Heart left ventricle (tissue), 16 donors: ENCODE measurements at regions not wholly inside any gene's neighbourhood (a gene's known extent, or its start where the extent isn't known, plus 50 kb on each side); places are given as distances from the start of the nearest gene placed in this dataset.

Experiments
- ATAC-seq, 4 donors: fragments of 200-7000 bp; cut with Tn5 transposase; one replicate each; pipeline ENCODE4 v1.9.1; 2020 to 2022; ENCODE audit warnings: moderate library complexity in 4 of 4, mild to moderate bottlenecking in 3 of 4, moderate number of reproducible peaks in 1 of 4
- DNase-seq, 5 donors: peaks; one replicate each; pipeline ENCODE4 v3.0.0-alpha.2; 2020
- H3K27ac ChIP-seq, 12 donors: fragments of 200-600 bp; sonication (generic) in 4 of 12; one replicate each; pipeline versions ENCODE4 v1.5.0 to v1.8.0; 2016 to 2022; ENCODE audit warnings: mild to moderate bottlenecking in 2 of 12
- H3K27me3 ChIP-seq, 9 donors: fragments of 200-600 bp; sonication (generic) in 2 of 9; one replicate each; pipeline versions ENCODE4 v1.5.1 to v1.8.0; 2016 to 2022; ENCODE audit warnings: mild to moderate bottlenecking in 3 of 9
- H3K36me3 ChIP-seq, 9 donors: fragments of 200-600 bp; sonication (generic) in 2 of 9; one replicate each; pipeline versions ENCODE4 v1.5.0 to v1.8.0; 2018 to 2022; ENCODE audit warnings: mild to moderate bottlenecking in 2 of 9
- H3K4me1 ChIP-seq, 12 donors: fragments of 200-600 bp; sonication (generic) in 4 of 12; one replicate each; pipeline versions ENCODE4 v1.5.0 to v1.8.0; 2016 to 2022; ENCODE audit warnings: mild to moderate bottlenecking in 3 of 12
- H3K4me3 ChIP-seq, 12 donors: fragments of 200-600 bp; sonication (generic) in 4 of 12; one replicate each; pipeline versions ENCODE4 v1.5.0 to v1.8.0; 2017 to 2022; ENCODE audit warnings: mild to moderate bottlenecking in 9 of 12, moderate library complexity in 4 of 12
- H3K9me3 ChIP-seq, 12 donors: fragments of 200-600 bp; sonication (generic) in 4 of 12; one replicate each; pipeline versions ENCODE4 v1.5.0 to v1.8.0; 2016 to 2022; ENCODE audit warnings: mild to moderate bottlenecking in 1 of 12
- CTCF ChIP-seq, 12 donors: fragments of 200-600 bp; sonication (generic) in 4 of 12; IDR thresholded peaks; one replicate each; pipeline versions ENCODE4 v1.5.0 to v1.8.0; 2018 to 2022; ENCODE audit warnings: antibody characterized with exemption in 12 of 12, mild to moderate bottlenecking in 5 of 12
- POLR2A ChIP-seq, 2 donors: fragments of 450-650 bp; IDR thresholded peaks; one replicate each; pipeline ENCODE4 v1.6.1; 2017; ENCODE audit warnings: antibody characterized with exemption in 2 of 2, mild to moderate bottlenecking in 2 of 2, moderate library complexity in 2 of 2
- WGBS, 4 donors: extraction: QIAGEN DNeasy Blood & Tissue Kit in 2 of 4; methylation state at CpG; one replicate each; pipeline versions ENCODE4 v1.1.5 to v1.1.7; 2013 to 2018; 5-methylcytosine and 5-hydroxymethylcytosine counted together
- intact Hi-C, 10 donors: fragments of 100-400 bp; cut with DNase I; formaldehyde crosslinking; loops; one replicate each; pipeline versions ENCODE4 v1.11.1 to v1.14.2; 2022
- donor health status: ischemic (EF 13 %, LVEDD 7.1; RV severe dilation, severe dysfunction).
- donor health status: healthy with polysubstance abuse.
- donor health status: DM: no; HTN: yes; CAD: no.
- donor health status: DM: no; HTN: no; CAD: no.
- donor health status: ischemic (EF 25% LVEDD 6.9; RV normal size, moderate dysfunction).
- donor health status: ischemic (EF 25% LVEDD 5.7; RV mildly dilated, moderate dysfunction).
- donor health status: healthy.
- donor health status: DM: yes; HTN: yes; CAD: no.
- donor health status: ischemic (EF 35%, LVEDD 5.7; RV mildly dilated, moderate dysfunction).
- donor health status: nonischemic (EF 11% LVEDD 7.7; RV severe dilation, severe dysfunction).
- donor health status: DM: yes; HTN: yes; CAD: no.
- donor health status: PGD.
- donor health status: ischemic (EF 29% LVEDD 5.4; RV normal size, mild dysfunction).
- donor health status: nonischemic (EF 23%, LVEDD 6.1; RV moderate dilation, normal function).

DNA sequence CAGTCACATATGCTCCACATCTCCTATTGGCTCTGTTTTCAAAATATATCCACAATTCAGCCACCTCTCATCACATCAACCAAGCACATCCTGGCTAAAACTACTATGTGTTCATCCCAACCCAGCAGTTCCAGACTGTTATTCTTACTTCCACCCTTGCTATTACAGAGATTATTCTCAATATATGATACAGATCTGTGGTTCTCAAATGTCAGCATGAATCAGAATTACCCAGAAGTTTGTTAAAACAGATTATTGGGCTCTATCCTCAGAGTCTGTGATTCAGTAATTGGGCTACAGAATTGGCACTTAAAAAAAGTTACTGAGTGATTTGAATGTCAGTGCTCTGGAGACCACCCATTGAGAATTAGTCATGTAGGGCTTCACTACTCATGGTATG is 78.8 kb upstream of the IZUMO3 start:
- Histone ChIP-seq H3K36me3 (no peaks in the 10 kb centered on the region), H3K4me3 (no peak overlapping the region), H3K4me1 (no peaks in the 10 kb centered on the region), H3K27ac (no peak overlapping the region), H3K27me3 (no peaks in the 10 kb centered on the region), H3K9me3 (peaks cover 0 to 8% (median 0%) of the 10 kb centered on the region in 12 donors)
- no peak for TF ChIP-seq POLR2A (IDR thresholded peaks at IDR 0.05)
- no peak for TF ChIP-seq CTCF (IDR thresholded peaks at IDR 0.05)
- ATAC-seq: no peak
- no peak for DNase-seq
- intact Hi-C loops: no loop called here

GRCh38 chr9:24620741-24621140 is 75.0 kb upstream of the IZUMO3 start:
- Histone ChIP-seq H3K27me3 (no peaks in the 10 kb centered on the region), H3K9me3 (peaks cover 0 to 5% (median 0%) of the 10 kb centered on the region in 12 donors), H3K4me1 (no peaks in the 10 kb centered on the region), H3K36me3 (no peaks in the 10 kb centered on the region), H3K27ac (no peak overlapping the region), H3K4me3 (no peak overlapping the region)
- intact Hi-C loops: no loop called here
- DNase-seq (no peak), ATAC-seq (no peak)
- TF ChIP-seq CTCF (IDR thresholded peaks at IDR 0.05) (no peak), POLR2A (IDR thresholded peaks at IDR 0.05) (no peak)

DNA sequence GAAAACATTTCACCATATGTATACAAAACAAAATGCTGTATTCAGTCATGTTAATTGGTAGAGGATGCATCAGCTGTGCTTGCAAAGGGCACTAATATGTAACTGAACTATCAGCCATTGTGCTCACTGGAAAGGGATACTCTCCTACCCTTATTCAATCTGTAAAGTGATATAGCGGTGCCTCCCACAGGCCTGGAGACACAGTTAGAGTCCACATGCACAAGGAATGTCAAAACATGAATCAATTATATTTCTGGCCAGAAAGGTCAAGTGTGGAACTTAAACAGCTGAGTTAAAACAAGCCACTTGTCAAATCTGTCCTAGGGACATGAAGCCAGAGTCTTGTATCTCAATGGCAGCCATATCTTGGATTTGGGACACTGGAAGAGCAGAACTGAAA is 71.2 kb upstream of the IZUMO3 start:
- intact Hi-C loops: loop anchor here in 1 of 10 donors (10.0 kb wide), 1 partner anchor 62 kb away; no protein-coding TSS in a partner anchor
- no peak for TF ChIP-seq CTCF (IDR thresholded peaks at IDR 0.05)

GRCh38 chr9:24614070-24614469 is 68.4 kb upstream of the IZUMO3 start:
- TF ChIP-seq CTCF (IDR thresholded peaks at IDR 0.05) (no peak), POLR2A (IDR thresholded peaks at IDR 0.05) (no peak)
- no peak overlapping the region for H3K27ac ChIP-seq
- WGBS, 4 donors: 22 to 33% (median 26%) methylated on average over 2 of the region's 2 CpGs
- H3K4me1 ChIP-seq: no peaks in the 10 kb centered on the region
- ATAC-seq: no peak
- DNase-seq: no peak
- H3K4me3 ChIP-seq: no peak overlapping the region
- intact Hi-C loops: loop anchor here in 1 of 10 donors (10.0 kb wide), 1 partner anchor 59 kb away; no protein-coding TSS in a partner anchor
- no peaks in the 10 kb centered on the region for H3K27me3 ChIP-seq
- peaks cover 0 to under 1% (median 0%) of the 10 kb centered on the region in 12 donors for H3K9me3 ChIP-seq
- H3K36me3 ChIP-seq: no peaks in the 10 kb centered on the region

More for the DNA sequence above, 71.2 kb upstream of the IZUMO3 start:
- H3K9me3 ChIP-seq: peaks cover 0 to 5% (median 0%) of the 10 kb centered on the region in 12 donors
- WGBS, 4 donors: 71 to 79% (median 77%) methylated on average over 1 of the region's 1 CpG
- DNase-seq (no peak), ATAC-seq (no peak)
- H3K4me1 ChIP-seq: no peaks in the 10 kb centered on the region
- H3K36me3 ChIP-seq: no peaks in the 10 kb centered on the region
- no peak overlapping the region for H3K27ac ChIP-seq
- no peak overlapping the region for H3K4me3 ChIP-seq
- no peaks in the 10 kb centered on the region for H3K27me3 ChIP-seq
